ENCODE measurements at regions not wholly inside any gene's neighbourhood (a gene's known extent, or its start where the extent isn't known, plus 50 kb on each side); places are given as distances from the start of the nearest gene placed in this dataset.

GRCh38 chr1:42035830-42036604 is 117.2 kb upstream of the GUCA2B start:
- DNase-seq (ENCODE audit: low spot score) = peak; percentile 99
- intact Hi-C loops (cut with DNase I) = no loop called here

- DNase-seq (ENCODE audit: low spot score) = peak; percentile 84
- intact Hi-C loops (cut with DNase I) = no loop called here
These were observed 116.6 kb upstream of the HIVEP3 start for GRCh38 chr1:42035205-42035829.

- no peak for DNase-seq (ENCODE audit: low spot score)
- intact Hi-C loops (cut with DNase I) = no loop called here
These were observed 115.7 kb upstream of the HIVEP3 start for GRCh38 chr1:42034426-42034825.

- no peak for DNase-seq (ENCODE audit: low spot score)
- intact Hi-C loops (cut with DNase I) = no loop called here
These were observed 114.9 kb upstream of the HIVEP3 start for GRCh38 chr1:42033629-42034028.

- DNase-seq (ENCODE audit: low spot score) = no peak
- intact Hi-C loops (cut with DNase I) = no loop called here
These were observed 99.0 kb upstream of the HIVEP3 start for GRCh38 chr1:42017730-42018129.

GRCh38 chr1:42017259-42017658 is 98.5 kb upstream of the HIVEP3 start:
- intact Hi-C loops (cut with DNase I) = no loop called here
- no peak for DNase-seq (ENCODE audit: low spot score)

- intact Hi-C loops (cut with DNase I) = no loop called here
- DNase-seq (ENCODE audit: low spot score) = no peak
These were observed 96.1 kb upstream of the HIVEP3 start for GRCh38 chr1:42014823-42015222.

GRCh38 chr1:42013881-42014470 is 95.3 kb upstream of the HIVEP3 start:
- intact Hi-C loops (cut with DNase I) = no loop called here
- DNase-seq (ENCODE audit: low spot score) = no peak

- intact Hi-C loops (cut with DNase I) = no loop called here
- no peak for DNase-seq (ENCODE audit: low spot score)
These were observed 94.1 kb upstream of the HIVEP3 start for GRCh38 chr1:42012852-42013251.

GRCh38 chr1:42010381-42010780 is 91.7 kb upstream of the HIVEP3 start:
- no peak for DNase-seq (ENCODE audit: low spot score)
- intact Hi-C loops (cut with DNase I) = no loop called here

GRCh38 chr1:42008264-42008663 is 89.5 kb upstream of the HIVEP3 start:
- intact Hi-C loops (cut with DNase I) = no loop called here
- DNase-seq (ENCODE audit: low spot score) = no peak

GRCh38 chr1:42006836-42007235 is 88.1 kb upstream of the HIVEP3 start:
- intact Hi-C loops (cut with DNase I) = no loop called here
- DNase-seq (ENCODE audit: low spot score) = no peak

- intact Hi-C loops (cut with DNase I) = no loop called here
- DNase-seq (ENCODE audit: low spot score) = no peak
These were observed 87.4 kb upstream of the HIVEP3 start for GRCh38 chr1:42006093-42006492.

- DNase-seq (ENCODE audit: low spot score) = no peak
- intact Hi-C loops (cut with DNase I) = no loop called here
These were observed 86.8 kb upstream of the HIVEP3 start for GRCh38 chr1:42005530-42005929.

GRCh38 chr1:42004860-42005259 is 86.1 kb upstream of the HIVEP3 start:
- intact Hi-C loops (cut with DNase I) = no loop called here
- DNase-seq (ENCODE audit: low spot score) = no peak

- DNase-seq (ENCODE audit: low spot score) = no peak
- intact Hi-C loops (cut with DNase I) = no loop called here
These were observed 85.6 kb upstream of the HIVEP3 start for GRCh38 chr1:42004322-42004721.

GRCh38 chr1:42003433-42003832 is 84.7 kb upstream of the HIVEP3 start:
- no peak for DNase-seq (ENCODE audit: low spot score)
- intact Hi-C loops (cut with DNase I) = no loop called here

- no peak for DNase-seq (ENCODE audit: low spot score)
- intact Hi-C loops (cut with DNase I) = no loop called here
These were observed 83.5 kb upstream of the HIVEP3 start for GRCh38 chr1:42002220-42002619.

- intact Hi-C loops (cut with DNase I) = no loop called here
- DNase-seq (ENCODE audit: low spot score) = no peak
These were observed 82.0 kb upstream of the HIVEP3 start for GRCh38 chr1:42000766-42001165.

GRCh38 chr1:41999884-42000283 is 81.2 kb upstream of the HIVEP3 start:
- DNase-seq (ENCODE audit: low spot score) = no peak
- intact Hi-C loops (cut with DNase I) = no loop called here

GRCh38 chr1:41998250-41998649 is 79.5 kb upstream of the HIVEP3 start:
- no peak for DNase-seq (ENCODE audit: low spot score)
- intact Hi-C loops (cut with DNase I) = no loop called here
